Natural killer cell (primary cell): ENCODE measurements at regions not wholly inside any gene's neighbourhood (a gene's known extent, or its start where the extent isn't known, plus 50 kb on each side); places are given as distances from the start of the nearest gene placed in this dataset.

Experiments
- ATAC-seq, 3 donors: fragments of 150-1000 bp in 2 of 3; fragments of 200-7000 bp in 1 of 3; cut with Tn5 transposase; 1 replicate in 1 of 3; 2 replicates in 2 of 3; pipeline ENCODE4 v1.10.0; 2021; ENCODE audit warnings: mild to moderate bottlenecking in 2 of 3, moderate library complexity in 2 of 3
- DNase-seq, 2 donors: peaks; one replicate each; pipeline versions ENCODE4 v3.0.0 to v3.0.0-alpha.2; 2013 to 2021; ENCODE audit warnings: mixed read lengths in 1 of 2
- H3K27ac ChIP-seq: one replicate; pipeline ENCODE4 v1.5.1; 2013; ENCODE audit warnings: mild to moderate bottlenecking, low read length
- H3K27me3 ChIP-seq: one replicate; pipeline ENCODE4 v1.6.1; 2013; ENCODE audit warnings: low read length; ENCODE audit not compliant: control insufficient read depth, insufficient read depth
- H3K36me3 ChIP-seq: one replicate; pipeline ENCODE4 v1.6.1; 2013; ENCODE audit warnings: low read length; ENCODE audit not compliant: control insufficient read depth, insufficient read depth
- H3K4me1 ChIP-seq: one replicate; pipeline ENCODE4 v1.6.1; 2013; ENCODE audit warnings: low read length; ENCODE audit not compliant: control insufficient read depth, insufficient read depth
- H3K4me3 ChIP-seq: one replicate; pipeline ENCODE4 v1.5.1; 2013; ENCODE audit warnings: low read length
- H3K9me3 ChIP-seq: one replicate; pipeline ENCODE4 v1.6.1; 2013; ENCODE audit warnings: low read length; ENCODE audit not compliant: control insufficient read depth, insufficient read depth
- H3K27ac Mint-ChIP-seq, 2 donors: one replicate each; pipeline ENCODE4 v1.8.0; 2022; ENCODE audit warnings: mild to moderate bottlenecking in 2 of 2, mixed read lengths in 2 of 2, moderate library complexity in 1 of 2
- H3K27me3 Mint-ChIP-seq, 2 donors: one replicate each; pipeline ENCODE4 v1.8.0; 2022; ENCODE audit warnings: low read depth in 2 of 2, mixed read lengths in 2 of 2
- H3K36me3 Mint-ChIP-seq: one replicate; pipeline ENCODE4 v1.8.0; 2022; ENCODE audit warnings: mixed read lengths
- H3K4me1 Mint-ChIP-seq, 2 donors: one replicate each; pipeline ENCODE4 v1.8.0; 2022; ENCODE audit warnings: mixed read lengths in 2 of 2
- H3K4me3 Mint-ChIP-seq: one replicate; pipeline ENCODE4 v1.8.0; 2022; ENCODE audit warnings: mild to moderate bottlenecking, moderate library complexity, mixed read lengths
- H3K9me3 Mint-ChIP-seq, 2 donors: one replicate each; pipeline ENCODE4 v1.8.0; 2022; ENCODE audit warnings: mixed read lengths in 2 of 2
- WGBS: methylation state at CpG from one replicate; pipeline ENCODE4 v1.1.7; 2013; ENCODE audit warnings: missing lambda C conversion rate; ENCODE audit not compliant: insufficient coverage; 5-methylcytosine and 5-hydroxymethylcytosine counted together
- intact Hi-C: fragments of 100-400 bp; cut with micrococcal nuclease; formaldehyde crosslinking; loops from one replicate; pipeline ENCODE4 v1.14.2; 2022
- TF ChIP-seq, protein P1 (sequence below): fragments of 200-600 bp; IDR thresholded peaks from one replicate; pipeline ENCODE4 v1.8.0; 2022; ENCODE audit warnings: antibody characterized with exemption

DNA sequence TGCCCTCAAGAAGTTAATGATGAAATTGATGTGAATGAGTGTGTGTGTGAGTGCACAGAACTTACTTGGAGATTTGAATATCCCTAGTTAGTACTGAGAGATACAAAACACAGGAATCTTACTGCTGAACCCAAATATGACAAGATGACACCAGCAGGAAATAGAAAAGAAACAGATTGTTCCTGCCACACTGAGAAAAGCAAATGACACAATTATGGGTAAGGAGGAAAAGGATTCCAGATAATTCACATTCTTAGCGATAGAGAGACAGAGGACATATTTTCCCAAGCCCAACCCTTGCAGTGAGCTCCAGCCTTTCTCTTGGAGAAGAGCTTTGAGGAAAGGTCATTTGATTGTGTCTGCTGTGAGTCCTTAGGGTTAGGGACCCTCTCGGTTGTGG lies 105.7 kb upstream of the SMIM21 start:
- H3K27me3 Mint-ChIP-seq = peaks cover 6 to 22% of the 10 kb centered on the region in 2 donors
- no peaks in the 10 kb centered on the region for H3K9me3 Mint-ChIP-seq
- H3K36me3 Mint-ChIP-seq = no peaks in the 10 kb centered on the region
- no peak for ATAC-seq
- no peaks in the 10 kb centered on the region for H3K4me1 Mint-ChIP-seq
- Histone ChIP-seq H3K27me3 (no peaks in the 10 kb centered on the region), H3K4me1 (no peaks in the 10 kb centered on the region), H3K9me3 (no peaks in the 10 kb centered on the region), H3K4me3 (no peak overlapping the region), H3K27ac (no peak overlapping the region), H3K36me3 (no peaks in the 10 kb centered on the region)
- WGBS = 96% methylated on average over 2 of the region's 2 CpGs
- no peak overlapping the region for H3K27ac Mint-ChIP-seq
- H3K4me3 Mint-ChIP-seq = no peak overlapping the region
- DNase-seq = no peak
- TF ChIP-seq, protein P1, sequence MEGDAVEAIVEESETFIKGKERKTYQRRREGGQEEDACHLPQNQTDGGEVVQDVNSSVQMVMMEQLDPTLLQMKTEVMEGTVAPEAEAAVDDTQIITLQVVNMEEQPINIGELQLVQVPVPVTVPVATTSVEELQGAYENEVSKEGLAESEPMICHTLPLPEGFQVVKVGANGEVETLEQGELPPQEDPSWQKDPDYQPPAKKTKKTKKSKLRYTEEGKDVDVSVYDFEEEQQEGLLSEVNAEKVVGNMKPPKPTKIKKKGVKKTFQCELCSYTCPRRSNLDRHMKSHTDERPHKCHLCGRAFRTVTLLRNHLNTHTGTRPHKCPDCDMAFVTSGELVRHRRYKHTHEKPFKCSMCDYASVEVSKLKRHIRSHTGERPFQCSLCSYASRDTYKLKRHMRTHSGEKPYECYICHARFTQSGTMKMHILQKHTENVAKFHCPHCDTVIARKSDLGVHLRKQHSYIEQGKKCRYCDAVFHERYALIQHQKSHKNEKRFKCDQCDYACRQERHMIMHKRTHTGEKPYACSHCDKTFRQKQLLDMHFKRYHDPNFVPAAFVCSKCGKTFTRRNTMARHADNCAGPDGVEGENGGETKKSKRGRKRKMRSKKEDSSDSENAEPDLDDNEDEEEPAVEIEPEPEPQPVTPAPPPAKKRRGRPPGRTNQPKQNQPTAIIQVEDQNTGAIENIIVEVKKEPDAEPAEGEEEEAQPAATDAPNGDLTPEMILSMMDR = no peak
- intact Hi-C loops = no loop called here

- Histone ChIP-seq H3K27me3 (no peaks in the 10 kb centered on the region), H3K27ac (no peak overlapping the region), H3K4me1 (no peaks in the 10 kb centered on the region), H3K9me3 (no peaks in the 10 kb centered on the region), H3K36me3 (no peaks in the 10 kb centered on the region), H3K4me3 (no peak overlapping the region)
- no peak for ATAC-seq
- Mint-ChIP-seq H3K4me3 (no peak overlapping the region), H3K4me1 (no peaks in the 10 kb centered on the region), H3K9me3 (no peaks in the 10 kb centered on the region), H3K27ac (no peak overlapping the region), H3K36me3 (no peaks in the 10 kb centered on the region), H3K27me3 (peaks cover 6 to 23% of the 10 kb centered on the region in 2 donors)
- TF ChIP-seq, protein P1 = no peak
- intact Hi-C loops = no loop called here
- 87% methylated on average over 12 of the region's 13 CpGs for WGBS
- no peak for DNase-seq
Observed at GRCh38 chr18:75531851-75532459, 104.5 kb upstream of the SMIM21 start.

- intact Hi-C loops = no loop called here
- H3K27ac Mint-ChIP-seq = no peak overlapping the region
- DNase-seq (no peak), ATAC-seq (no peak)
- H3K4me1 ChIP-seq = no peaks in the 10 kb centered on the region
- WGBS = 73% methylated on average over 13 of the region's 14 CpGs
- H3K36me3 Mint-ChIP-seq = no peaks in the 10 kb centered on the region
- no peaks in the 10 kb centered on the region for H3K36me3 ChIP-seq
- H3K27ac ChIP-seq = no peak overlapping the region
- TF ChIP-seq, protein P1 = no peak
- H3K9me3 Mint-ChIP-seq = no peaks in the 10 kb centered on the region
- no peak overlapping the region for H3K4me3 ChIP-seq
- H3K4me1 Mint-ChIP-seq = no peaks in the 10 kb centered on the region
- peaks cover 4 to 20% of the 10 kb centered on the region in 2 donors for H3K27me3 Mint-ChIP-seq
- H3K27me3 ChIP-seq = no peaks in the 10 kb centered on the region
- H3K9me3 ChIP-seq = no peaks in the 10 kb centered on the region
- H3K4me3 Mint-ChIP-seq = no peak overlapping the region
Observed at GRCh38 chr18:75531212-75531850, 103.8 kb upstream of the SMIM21 start.
